ENCODE measurements at regions not wholly inside any gene's neighbourhood (a gene's known extent, or its start where the extent isn't known, plus 50 kb on each side); places are given as distances from the start of the nearest gene placed in this dataset.

DNA sequence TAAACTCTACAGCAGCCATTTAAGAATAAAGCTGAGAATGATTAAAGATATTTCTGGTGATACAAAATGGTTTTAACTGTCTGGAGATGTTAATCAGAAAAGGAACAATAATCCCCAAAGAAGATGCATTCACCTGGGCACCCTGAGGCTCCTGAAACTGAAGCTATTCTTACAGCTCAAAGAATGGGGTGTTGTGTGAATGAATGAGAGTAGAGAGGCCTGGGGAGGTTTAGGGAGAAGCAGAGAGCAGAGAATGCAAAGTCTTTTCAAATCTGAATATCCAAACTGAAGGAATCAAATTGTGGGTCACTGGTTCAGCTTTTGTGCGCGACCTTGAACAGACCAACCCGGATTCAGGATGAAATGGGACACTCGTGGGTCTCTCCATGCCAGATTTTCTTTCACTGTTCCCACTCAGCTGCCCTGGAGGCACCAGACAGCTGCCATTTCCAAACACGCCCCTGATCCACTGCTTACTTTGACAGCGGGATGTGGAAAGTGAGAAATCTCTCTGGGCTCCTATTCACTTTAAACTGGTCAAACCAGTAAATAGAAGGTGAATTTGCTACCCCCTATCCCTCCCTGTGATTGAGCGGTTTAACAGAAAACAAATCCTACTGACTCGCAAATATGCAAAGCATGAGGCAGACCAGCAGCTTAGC is 485.5 kb upstream of the THBS1 start:
- DNase-seq = no peak

DNA sequence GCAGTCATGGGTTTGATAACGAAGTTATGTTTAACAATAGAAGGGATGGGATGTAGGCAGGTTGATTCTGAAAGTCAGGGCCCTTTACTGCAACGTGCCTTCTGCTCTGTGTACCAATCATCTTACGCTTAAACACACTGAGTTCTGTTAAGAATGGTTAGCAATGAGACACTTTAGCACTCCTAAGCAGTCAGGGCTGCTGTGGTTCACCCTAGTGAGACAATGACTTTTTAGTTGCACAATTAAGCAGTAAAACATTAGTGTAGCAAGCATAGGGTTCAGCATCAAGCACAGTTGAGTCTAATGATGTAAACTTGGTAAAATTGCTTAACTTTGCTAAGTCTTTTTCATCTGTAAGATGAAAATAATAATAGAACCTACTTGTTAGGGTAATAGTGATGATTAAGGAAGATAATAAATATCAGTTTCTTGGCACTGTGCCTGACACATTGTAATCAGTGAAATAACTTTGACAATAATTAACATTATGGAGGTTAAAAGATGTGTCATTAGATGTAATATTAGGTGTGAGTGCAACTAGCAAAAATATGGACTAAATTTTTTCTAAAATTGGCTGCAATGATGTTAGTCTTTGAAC is 484.2 kb upstream of the THBS1 start:
- DNase-seq = no peak

DNA sequence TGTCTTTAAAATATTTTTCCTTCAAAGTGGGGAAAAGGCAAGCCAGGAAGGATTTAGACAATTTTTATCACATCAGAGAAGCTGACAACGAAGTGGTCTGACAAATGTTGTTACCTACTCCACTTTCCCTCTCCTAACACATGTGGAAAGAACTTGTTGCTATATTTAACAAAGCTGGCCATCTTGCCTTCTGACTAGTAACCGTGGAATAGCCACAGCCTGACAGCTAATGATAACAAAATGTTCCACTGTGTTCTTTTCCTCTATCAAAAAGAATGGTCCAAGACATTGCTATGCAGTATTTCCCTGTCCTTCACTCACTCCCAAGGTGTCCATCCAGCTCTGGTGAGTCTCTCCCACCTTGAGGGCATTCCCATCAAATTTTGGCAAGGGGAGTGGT is 481.4 kb upstream of the THBS1 start:
- DNase-seq = no peak

DNA sequence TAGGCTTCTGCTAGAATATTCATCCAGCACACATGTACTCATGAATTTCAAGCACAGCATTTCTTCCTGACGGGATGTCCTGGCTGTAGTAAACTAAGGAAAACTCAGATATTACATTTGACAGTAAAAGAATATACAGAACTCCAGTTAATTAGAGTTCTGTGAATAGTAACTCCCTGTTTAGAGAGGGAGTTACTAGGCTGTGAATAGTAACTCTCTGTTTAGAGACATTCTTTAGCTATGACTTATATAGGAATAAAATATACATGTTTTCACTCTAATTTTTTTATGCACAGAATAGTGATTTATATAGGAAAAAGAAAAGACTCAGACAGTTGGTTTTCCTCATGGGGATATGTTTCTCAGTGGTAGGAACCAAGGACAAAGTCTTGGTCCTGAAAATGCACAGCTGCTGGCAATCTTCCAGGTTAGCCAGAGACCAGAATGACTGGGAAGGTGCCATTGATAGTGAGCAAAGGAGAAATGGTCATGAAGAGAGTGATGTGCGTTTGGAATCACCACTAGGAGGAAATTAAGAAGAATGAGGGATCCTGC is 480.7 kb upstream of the THBS1 start:
- no peak for DNase-seq

DNA sequence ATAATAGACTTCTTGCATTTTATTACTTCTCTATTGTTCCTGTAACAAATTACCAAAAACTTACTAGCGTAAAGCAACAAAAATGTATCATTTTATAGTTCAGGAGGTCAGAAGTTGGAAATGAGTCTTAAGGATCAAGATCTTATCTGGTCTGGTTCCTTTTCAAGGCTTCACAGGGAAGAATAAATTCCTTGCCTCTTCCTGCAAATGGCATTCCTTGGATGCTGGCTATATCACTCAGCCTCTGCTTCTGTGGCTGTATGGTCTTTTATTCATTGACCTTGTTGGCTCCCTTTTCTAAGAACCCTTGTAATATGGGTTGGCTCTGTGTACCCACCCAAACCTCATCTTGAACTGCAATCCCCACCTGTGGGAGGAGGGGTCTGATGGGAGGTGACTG is 478.4 kb upstream of the THBS1 start:
- DNase-seq = no peak

DNA sequence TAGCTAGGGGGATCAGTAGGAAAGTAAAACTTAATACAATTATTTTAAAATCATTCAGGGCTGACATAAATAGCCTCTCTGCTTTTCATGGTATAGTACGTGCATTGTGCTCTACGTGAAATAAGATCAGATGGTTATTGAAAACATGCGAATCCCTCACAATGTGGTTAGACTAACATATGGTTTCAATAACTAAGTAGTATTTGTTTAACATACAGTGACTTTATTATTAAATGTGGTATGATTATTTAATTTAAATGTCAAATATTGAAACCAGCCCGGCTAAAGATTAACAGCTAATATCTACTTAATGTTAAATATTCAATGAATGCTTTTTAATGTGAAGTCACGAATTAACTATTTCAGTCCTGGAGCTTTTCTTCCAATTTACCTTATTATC is 473.9 kb upstream of the THBS1 start:
- no peak for DNase-seq

DNA sequence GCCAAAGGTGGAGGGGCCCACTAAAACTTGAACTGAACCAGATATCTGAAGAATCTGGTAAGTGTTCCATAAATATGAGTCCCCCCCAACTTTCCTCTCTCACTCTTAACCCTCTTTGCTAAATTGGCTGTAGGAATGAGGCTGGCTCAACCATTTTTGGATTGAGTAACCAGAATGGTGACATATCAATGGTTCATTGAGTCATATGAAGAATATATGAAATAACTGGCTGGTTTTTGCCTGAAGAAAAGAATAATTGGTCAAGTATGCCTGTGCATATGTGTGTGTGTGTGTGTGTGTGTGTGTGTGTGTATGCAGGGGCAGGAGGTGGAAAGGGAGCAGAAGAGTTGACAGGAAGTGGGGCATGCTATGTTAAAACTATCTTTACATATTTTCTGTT is 472.9 kb upstream of the THBS1 start:
- no peak for DNase-seq

DNA sequence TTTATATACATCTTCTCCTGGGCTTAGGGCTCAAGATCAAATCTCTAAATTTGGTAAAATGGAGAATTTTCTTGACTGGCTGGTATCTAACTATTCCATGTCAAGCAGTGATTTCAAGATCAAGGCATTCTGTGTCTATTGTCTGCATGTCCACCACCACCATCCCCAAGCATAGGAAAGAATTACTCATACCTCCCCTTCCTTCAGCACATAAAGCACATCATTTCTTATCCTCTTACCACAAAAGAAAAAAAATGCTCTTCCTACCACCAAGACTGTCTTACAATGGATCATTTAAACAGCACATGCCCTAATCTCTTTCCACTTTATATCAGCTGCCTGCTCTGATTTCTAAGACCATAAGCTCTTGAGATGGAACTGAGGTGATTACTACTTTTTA is 470.5 kb upstream of the THBS1 start:
- no peak for DNase-seq

DNA sequence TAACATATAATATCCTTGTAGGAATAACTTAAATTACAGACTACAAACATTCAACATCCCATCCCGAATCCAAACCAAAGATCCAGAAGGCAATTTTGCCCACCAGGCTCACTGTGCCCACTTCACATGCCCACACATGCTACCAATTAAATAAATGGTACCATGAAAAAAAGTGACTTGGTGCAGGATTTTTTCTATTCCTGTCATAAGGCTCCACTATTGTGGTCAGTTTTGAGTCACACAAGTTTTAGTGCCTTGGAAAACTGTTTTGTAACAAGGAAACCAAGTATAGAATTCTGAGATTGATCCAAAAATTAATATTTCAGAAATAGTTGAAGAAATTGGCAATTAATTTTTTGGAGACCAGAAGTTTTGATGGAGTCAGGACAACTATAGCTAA is 470.1 kb upstream of the THBS1 start:
- no peak for DNase-seq

DNA sequence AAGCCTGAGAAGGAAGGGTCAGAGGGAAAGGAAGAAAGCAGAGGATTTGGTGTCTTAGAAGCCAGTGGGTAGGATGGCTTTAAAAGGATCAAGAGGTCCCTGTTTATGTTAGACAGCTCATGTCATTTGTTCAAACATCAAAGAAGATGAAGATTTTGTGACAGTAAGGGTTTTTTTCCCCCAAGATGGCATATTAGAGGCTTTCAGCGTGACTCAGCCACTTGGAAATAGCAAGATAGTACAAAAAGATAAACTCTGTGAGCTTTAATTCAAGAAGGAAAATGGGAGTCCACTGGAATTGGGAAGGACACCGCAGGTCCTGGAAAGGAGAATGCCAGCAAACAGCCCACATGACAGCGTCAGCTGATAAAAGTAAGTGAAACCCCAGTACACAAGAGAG is 467.1 kb upstream of the THBS1 start:
- no peak for DNase-seq

DNA sequence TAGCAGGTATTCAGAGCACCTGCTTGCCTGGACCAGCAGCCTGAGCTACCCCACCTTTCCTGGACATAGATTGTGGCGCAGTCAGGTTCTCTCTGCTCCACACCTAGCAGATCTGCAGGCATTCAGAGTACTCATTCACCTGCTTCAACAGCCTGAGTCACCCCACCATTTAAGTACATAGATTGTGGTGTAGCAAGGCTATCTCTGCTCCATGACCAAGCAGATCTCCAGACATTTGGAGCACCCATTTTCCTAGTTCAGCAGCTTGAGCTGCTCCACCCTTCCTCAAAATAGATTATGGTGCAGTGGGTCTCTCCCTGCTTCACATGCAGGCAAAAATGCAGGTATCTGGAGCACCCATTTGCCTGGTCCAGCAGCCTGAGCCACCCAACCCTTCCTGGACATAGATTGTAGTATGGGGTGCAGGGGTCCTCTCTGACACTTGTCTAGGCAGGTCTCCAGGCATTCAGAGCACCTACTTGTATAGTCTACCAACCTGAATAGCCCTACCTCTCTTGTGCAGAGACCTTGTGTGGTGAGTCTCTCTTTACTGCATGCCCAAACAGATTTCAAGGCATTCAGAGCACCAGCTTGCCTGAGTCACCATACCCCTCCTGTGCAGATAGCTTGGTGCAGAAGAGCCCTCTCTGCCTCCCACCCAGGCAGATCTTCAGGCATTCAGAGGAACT is 466.0 kb upstream of the THBS1 start:
- DNase-seq = no peak

DNA sequence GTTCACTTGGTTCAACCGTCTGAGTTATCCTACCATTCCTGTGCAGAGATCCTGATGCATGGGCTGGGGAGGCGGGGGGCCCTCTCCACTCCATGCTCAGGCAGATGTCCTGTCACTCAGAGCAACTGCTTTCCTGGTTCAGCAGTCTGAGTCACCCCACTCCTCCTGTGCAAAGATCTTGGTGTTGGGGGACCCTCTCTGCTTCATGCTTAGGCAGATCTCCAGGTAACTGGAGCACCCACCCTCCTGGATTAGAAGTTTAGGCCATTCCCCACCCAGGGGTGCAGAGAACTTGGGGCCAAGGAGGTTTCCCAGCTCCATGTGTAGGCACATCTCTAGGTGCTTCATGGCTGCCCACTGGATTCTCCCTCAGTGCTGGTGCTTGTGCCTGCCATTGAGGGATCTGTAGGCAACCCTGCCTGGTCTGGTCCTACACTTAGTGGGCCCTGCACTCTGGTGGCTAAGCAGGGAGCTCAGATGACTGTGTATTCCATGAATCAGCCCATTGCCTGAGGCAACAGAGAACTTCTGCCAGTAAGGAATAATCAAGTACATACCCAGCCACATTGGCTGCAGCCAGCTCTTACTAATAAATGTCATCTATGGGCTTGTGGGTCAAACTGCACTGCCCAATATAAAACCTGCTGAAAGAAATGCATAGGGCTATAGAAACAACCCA is 465.4 kb upstream of the THBS1 start:
- no peak for DNase-seq

DNA sequence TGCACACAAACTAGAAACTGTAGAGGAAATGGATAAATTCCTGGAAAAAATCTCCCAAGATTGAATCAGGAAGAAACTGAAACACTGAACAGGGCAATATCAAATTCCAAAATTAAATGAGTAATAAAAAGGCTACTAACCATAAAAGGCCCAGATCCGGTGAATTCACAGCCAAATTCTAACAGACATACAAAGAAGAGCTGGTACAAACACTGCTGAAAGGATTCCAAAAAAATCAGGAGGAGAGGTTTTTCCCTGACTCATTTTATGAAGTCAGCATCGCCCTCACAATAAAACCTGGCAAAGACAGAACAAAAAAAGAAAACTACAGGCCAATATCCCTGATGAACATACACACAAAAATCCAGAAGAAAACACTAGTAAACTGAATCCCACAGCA is 462.4 kb upstream of the THBS1 start:
- DNase-seq = no peak

DNA sequence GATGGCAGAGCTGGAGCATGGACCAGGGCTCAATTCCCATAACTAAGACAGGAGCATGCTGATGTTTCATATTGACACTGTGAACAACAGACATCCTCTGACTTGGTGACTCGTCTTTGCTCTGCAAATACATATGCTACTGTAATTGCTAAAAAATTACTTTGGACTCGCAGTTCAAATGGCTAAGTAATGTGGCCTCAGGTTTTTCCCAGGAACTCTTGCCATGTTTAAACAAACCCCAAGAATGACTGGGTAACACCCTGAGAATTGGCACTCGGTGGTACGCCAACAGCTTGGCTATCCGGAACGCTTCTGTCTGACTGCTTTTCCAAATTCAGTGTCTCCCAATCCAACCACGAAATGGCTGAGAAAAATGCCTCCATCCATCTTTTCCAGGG is 456.7 kb upstream of the THBS1 start:
- DNase-seq = no peak

DNA sequence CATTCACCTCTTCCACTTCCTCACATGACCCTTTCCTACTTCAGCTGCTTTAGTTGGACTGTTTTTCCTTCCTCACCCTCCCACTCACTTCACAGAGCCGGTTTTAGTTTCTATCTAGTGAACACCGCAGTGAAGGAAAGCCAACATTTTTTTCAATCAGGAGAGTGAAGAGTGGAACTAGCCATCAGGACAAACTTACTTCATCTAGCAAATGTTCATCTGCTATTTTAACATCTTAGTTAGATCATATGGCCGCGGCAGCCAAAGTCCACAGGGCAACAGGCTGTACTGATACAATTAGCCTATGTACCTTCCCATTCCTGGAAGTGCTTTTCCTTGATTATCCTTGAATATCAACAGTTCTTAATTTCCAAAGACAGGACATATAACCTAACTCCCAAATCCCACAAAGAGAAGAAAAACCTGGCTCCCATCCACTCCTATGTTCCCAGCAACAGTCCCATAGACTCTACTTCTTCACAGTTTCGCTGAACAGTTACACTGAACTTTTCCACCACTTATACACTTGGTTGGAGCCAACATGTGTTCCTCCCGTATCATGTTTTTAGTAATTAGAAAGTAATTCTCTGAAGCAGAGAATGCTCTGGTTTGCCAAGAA is 456.2 kb upstream of the THBS1 start:
- DNase-seq = no peak

DNA sequence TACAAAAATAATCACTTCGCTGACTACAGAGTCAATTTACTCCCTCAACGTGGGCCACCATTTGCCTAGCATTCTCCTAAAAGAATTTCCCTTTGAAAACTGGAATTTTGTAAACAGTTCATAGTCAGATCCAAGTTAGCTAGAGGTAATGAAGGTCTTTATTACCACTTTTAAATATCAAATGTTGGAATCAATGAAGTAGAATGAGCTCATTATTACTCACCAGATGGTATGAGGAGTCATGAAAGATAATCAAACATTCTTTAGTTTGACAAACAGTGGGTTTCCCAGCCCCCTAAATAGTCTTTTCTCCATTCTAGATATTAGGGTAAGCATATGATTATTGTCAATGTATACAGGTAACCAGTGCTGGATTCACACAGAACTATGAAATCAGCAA is 455.7 kb upstream of the THBS1 start:
- DNase-seq = no peak

DNA sequence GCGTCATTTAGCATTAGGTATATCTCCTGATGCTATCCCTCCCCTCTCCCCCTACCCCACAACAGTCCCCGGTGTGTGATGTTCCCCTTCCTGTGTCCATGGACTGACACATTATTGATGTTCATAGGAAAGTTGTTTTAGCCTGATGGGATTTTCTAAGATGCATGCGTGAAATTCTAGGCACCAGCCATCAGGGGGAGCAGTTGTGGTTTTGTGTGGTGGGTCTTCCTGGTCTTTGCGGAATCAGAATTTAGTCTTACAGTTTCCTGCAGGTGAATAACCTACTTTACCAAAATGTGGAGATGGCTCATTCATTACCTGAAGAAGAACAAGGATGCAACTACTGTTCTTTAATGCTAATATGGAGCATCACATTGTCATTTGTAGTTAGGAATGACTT is 455.0 kb upstream of the THBS1 start:
- DNase-seq = no peak

DNA sequence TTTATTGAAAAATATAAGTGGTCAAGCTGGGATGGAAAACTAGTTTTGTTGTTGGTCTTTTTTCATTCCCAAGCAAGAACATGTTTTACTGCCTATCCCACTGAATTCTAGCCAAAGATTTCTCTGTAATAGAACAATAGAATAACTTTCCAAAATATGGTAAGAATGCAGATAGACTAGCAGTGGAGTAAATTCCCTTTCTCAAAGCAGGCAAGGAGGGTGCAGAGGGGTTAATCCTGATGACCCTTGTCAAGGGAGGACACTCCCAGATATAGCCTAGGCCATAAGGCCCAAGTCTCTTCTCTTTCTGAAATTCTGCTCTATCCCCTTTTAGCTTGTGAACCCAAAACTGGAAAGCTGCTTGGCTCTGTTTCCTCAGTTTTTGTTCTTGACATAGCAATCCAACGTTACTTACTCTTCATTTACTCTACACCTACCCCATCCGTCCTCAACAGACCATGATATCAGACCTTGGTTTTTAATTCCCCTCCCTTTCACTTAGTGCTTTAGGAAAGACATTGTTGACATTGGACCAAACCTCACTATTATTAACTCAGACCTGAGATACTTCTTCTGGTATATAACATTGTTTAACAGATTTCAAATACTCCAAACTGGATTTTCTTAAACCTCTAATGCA is 453.6 kb upstream of the THBS1 start:
- DNase-seq = no peak

DNA sequence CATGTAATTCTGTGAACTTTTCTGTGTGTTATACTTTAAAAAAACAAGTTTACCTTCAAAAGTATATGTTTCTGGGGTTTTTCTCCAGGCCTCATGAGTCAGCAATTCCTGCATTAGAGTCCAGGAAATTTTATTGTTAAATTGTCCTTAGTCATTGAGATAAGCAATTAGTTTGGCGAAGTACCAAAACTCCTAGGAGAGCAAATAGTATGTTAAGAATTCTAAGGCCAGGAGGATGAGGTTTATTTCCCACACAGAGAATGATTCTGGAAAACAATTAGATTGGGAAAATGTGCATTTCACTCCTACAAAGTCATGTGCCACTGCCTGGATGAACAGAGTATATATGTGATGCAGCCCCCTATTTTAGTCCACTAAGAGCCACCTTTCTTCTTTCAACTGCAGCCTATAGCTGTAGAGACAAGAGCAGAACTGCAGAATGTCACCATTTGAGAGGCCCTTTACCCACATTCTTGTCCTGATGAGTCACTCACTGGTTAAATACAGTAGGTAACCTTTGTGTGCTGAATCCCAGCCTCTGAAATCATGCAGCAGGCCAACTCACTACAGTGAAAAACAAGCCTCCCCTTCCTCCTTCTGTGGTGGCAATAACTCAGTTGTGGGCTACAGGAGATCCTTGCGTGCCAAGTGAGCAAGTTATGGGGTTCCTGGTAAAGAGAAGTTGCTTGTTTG is 452.8 kb upstream of the THBS1 start:
- no peak for DNase-seq

DNA sequence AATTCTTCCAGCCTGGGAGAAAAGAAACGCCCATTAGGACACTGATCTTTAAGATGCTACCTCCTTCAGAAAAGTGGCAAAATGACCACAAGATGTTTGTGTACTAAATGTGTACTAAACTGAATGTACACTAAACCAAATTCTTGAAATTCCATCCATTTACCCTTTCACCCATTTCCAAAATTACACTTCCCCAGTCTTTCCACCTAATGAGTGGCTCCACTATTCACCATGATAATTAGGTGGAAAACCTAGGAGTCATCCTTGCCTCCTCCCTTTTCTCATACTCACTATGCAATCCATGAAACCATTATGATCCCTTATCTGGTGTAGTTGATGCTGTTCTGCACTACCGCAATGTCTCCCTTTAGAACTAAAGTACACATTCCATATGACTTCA is 452.1 kb upstream of the THBS1 start:
- no peak for DNase-seq

DNA sequence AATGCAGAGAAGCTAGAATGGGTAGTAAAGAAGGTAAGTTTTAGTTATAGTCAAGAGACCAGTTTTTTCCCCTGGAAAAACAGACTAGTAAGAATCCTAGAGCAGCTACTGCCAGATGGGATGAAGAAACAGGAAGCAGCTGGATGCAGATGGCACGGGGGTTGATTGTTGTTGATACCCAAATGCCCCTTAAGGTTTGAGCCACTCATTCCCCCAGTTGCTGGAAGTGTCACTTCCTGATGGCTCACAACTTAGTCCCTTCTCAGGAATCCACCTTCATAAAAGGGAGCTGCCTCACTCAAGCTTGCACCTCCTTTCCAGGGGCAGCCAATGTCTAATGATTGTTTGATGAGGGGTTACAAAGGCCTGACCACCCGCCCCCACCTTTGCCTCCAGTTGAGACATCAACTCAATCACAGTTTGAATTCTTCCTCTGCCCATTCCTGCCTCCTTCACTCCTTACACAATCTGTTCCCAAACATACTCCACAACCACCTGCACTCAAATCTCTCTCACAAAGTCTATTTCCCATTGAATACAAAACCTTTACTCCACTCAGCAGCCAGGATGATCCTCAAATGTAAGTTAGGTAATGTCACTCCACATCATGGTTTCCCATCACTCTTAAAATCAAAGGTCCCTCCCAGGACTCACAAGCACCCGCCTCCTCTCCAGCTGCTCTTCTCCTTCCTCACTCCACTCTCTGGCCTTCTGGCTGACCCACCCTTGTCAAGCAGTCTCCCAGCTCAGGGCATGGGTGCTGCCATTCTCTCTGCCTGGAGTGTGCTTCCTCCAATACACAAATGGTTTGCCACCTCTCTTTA is 450.1 kb upstream of the THBS1 start:
- no peak for DNase-seq

Measured in activated T-cell treated with anti-CD3 and anti-CD28 coated beads for 4 hours (primary cell).